NB4 (cell line): ENCODE measurements at regions not wholly inside any gene's neighbourhood (a gene's known extent, or its start where the extent isn't known, plus 50 kb on each side); places are given as distances from the start of the nearest gene placed in this dataset.

Experiments used
- MYC ChIP-seq: IDR thresholded peaks from 2 replicates; pipeline ENCODE4 v1.6.1; 2011; ENCODE audit warnings: low read depth, low read length
- POLR2A ChIP-seq: IDR thresholded peaks from 2 replicates; pipeline ENCODE4 v1.6.1; 2011; ENCODE audit warnings: mild to moderate bottlenecking; ENCODE audit not compliant: insufficient read length; ENCODE audit errors: extremely low read depth
- TF ChIP-seq, protein P1 (sequence below): IDR thresholded peaks from one replicate; pipeline ENCODE4 v1.5.1; 2012; ENCODE audit warnings: low read depth, low read length
- TF ChIP-seq, protein P2 (sequence below): IDR thresholded peaks from 2 replicates; pipeline ENCODE4 v1.6.1; 2011; ENCODE audit warnings: low read depth, low read length

DNA sequence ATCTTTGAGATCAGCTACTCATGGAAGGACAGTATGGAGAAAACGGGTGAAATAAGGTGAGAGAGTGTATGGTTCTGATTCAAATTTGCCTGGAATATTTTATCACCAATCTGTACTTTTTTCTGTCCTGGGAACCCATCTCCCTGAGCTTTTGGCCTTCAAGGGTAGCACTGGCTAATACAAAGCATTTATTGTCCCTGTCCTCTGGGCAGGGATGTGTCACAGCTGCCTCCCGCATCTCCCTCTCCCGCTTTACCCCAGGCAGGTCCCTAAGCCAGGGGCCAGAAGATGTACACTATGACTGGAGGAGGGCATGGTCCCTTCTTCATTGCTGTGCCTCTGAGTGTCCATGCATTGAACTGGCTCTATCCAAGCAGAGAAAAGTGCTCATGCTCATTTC is 201.7 kb upstream of the CHRNA7 start:
- TF ChIP-seq, protein P1, sequence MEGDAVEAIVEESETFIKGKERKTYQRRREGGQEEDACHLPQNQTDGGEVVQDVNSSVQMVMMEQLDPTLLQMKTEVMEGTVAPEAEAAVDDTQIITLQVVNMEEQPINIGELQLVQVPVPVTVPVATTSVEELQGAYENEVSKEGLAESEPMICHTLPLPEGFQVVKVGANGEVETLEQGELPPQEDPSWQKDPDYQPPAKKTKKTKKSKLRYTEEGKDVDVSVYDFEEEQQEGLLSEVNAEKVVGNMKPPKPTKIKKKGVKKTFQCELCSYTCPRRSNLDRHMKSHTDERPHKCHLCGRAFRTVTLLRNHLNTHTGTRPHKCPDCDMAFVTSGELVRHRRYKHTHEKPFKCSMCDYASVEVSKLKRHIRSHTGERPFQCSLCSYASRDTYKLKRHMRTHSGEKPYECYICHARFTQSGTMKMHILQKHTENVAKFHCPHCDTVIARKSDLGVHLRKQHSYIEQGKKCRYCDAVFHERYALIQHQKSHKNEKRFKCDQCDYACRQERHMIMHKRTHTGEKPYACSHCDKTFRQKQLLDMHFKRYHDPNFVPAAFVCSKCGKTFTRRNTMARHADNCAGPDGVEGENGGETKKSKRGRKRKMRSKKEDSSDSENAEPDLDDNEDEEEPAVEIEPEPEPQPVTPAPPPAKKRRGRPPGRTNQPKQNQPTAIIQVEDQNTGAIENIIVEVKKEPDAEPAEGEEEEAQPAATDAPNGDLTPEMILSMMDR, result no peak
- no peak for TF ChIP-seq POLR2A
- TF ChIP-seq, protein P2, sequence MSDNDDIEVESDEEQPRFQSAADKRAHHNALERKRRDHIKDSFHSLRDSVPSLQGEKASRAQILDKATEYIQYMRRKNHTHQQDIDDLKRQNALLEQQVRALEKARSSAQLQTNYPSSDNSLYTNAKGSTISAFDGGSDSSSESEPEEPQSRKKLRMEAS, result no peak
- TF ChIP-seq MYC, result no peak
